ENCODE measurements at regions not wholly inside any gene's neighbourhood (a gene's known extent, or its start where the extent isn't known, plus 50 kb on each side); places are given as distances from the start of the nearest gene placed in this dataset.

DNA sequence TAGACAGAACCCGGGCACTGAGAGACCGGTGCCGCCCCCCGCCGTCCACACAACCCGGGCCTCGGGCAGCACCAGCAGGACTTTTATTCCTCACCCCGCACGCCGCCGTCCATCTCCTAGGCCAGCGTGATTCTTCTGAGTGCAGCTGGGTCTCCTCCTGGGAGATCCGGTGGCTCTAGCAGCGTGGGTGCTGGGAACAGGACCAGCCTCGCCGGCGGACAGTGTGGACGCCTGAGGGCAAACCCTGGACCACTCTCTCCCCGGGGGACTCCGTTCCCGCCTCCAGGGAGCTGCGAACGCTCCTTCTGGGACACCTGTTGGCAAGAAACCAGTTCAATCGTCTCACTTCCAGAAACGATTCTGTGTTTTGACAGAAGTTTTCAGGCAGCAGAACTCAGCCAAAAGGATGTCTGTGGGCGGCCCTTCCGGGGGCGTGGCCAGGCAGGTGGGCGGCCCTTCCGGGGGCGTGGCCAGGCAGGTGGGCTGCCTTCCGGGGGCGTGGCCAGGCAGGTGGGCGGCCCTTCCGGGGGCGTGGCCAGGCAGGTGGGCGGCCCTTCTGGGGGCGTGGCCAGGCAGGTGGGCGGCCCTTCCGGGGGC, 130.7 kb downstream of the DLL1 start:
- DNase-seq (ENCODE audit: low spot score) (no peak), ATAC-seq (no peak)
- no peak for TF ChIP-seq CREB1 (CRISPR knock-in tag; IDR thresholded peaks at IDR 0.05; ENCODE audit: low read depth)
- TF ChIP-seq, protein P1, sequence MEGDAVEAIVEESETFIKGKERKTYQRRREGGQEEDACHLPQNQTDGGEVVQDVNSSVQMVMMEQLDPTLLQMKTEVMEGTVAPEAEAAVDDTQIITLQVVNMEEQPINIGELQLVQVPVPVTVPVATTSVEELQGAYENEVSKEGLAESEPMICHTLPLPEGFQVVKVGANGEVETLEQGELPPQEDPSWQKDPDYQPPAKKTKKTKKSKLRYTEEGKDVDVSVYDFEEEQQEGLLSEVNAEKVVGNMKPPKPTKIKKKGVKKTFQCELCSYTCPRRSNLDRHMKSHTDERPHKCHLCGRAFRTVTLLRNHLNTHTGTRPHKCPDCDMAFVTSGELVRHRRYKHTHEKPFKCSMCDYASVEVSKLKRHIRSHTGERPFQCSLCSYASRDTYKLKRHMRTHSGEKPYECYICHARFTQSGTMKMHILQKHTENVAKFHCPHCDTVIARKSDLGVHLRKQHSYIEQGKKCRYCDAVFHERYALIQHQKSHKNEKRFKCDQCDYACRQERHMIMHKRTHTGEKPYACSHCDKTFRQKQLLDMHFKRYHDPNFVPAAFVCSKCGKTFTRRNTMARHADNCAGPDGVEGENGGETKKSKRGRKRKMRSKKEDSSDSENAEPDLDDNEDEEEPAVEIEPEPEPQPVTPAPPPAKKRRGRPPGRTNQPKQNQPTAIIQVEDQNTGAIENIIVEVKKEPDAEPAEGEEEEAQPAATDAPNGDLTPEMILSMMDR (conservative IDR thresholded peaks at IDR 0.05; ENCODE audit: low read depth in 2 of 2): no peak
- TF ChIP-seq ZNF331 (CRISPR knock-in tag; IDR thresholded peaks at IDR 0.05; ENCODE audit: low read depth): no peak
- TF ChIP-seq EZH2 (IDR thresholded peaks at IDR 0.05; ENCODE audit: low read depth, unreplicated experiment): no peak
- TF ChIP-seq, protein P2, sequence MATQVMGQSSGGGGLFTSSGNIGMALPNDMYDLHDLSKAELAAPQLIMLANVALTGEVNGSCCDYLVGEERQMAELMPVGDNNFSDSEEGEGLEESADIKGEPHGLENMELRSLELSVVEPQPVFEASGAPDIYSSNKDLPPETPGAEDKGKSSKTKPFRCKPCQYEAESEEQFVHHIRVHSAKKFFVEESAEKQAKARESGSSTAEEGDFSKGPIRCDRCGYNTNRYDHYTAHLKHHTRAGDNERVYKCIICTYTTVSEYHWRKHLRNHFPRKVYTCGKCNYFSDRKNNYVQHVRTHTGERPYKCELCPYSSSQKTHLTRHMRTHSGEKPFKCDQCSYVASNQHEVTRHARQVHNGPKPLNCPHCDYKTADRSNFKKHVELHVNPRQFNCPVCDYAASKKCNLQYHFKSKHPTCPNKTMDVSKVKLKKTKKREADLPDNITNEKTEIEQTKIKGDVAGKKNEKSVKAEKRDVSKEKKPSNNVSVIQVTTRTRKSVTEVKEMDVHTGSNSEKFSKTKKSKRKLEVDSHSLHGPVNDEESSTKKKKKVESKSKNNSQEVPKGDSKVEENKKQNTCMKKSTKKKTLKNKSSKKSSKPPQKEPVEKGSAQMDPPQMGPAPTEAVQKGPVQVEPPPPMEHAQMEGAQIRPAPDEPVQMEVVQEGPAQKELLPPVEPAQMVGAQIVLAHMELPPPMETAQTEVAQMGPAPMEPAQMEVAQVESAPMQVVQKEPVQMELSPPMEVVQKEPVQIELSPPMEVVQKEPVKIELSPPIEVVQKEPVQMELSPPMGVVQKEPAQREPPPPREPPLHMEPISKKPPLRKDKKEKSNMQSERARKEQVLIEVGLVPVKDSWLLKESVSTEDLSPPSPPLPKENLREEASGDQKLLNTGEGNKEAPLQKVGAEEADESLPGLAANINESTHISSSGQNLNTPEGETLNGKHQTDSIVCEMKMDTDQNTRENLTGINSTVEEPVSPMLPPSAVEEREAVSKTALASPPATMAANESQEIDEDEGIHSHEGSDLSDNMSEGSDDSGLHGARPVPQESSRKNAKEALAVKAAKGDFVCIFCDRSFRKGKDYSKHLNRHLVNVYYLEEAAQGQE (IDR thresholded peaks at IDR 0.05; ENCODE audit: unreplicated experiment): no peak
- no peak for TF ChIP-seq JUNB (IDR thresholded peaks at IDR 0.05; ENCODE audit: unreplicated experiment)
- no peak for TF ChIP-seq ZNF114 (CRISPR knock-in tag; IDR thresholded peaks at IDR 0.05)
- TF ChIP-seq NANOG (IDR thresholded peaks at IDR 0.05; ENCODE audit: borderline replicate concordance): no peak
- TF ChIP-seq POLR2AphosphoS5 (IDR thresholded peaks at IDR 0.05; ENCODE audit: low read depth): no peak
- TF ChIP-seq, protein P3, sequence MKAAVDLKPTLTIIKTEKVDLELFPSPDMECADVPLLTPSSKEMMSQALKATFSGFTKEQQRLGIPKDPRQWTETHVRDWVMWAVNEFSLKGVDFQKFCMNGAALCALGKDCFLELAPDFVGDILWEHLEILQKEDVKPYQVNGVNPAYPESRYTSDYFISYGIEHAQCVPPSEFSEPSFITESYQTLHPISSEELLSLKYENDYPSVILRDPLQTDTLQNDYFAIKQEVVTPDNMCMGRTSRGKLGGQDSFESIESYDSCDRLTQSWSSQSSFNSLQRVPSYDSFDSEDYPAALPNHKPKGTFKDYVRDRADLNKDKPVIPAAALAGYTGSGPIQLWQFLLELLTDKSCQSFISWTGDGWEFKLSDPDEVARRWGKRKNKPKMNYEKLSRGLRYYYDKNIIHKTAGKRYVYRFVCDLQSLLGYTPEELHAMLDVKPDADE (IDR thresholded peaks at IDR 0.05): no peak
- no peak for TF ChIP-seq EZH2phosphoT487 (IDR thresholded peaks at IDR 0.05; ENCODE audit: unreplicated experiment)
- TF ChIP-seq, protein P4, sequence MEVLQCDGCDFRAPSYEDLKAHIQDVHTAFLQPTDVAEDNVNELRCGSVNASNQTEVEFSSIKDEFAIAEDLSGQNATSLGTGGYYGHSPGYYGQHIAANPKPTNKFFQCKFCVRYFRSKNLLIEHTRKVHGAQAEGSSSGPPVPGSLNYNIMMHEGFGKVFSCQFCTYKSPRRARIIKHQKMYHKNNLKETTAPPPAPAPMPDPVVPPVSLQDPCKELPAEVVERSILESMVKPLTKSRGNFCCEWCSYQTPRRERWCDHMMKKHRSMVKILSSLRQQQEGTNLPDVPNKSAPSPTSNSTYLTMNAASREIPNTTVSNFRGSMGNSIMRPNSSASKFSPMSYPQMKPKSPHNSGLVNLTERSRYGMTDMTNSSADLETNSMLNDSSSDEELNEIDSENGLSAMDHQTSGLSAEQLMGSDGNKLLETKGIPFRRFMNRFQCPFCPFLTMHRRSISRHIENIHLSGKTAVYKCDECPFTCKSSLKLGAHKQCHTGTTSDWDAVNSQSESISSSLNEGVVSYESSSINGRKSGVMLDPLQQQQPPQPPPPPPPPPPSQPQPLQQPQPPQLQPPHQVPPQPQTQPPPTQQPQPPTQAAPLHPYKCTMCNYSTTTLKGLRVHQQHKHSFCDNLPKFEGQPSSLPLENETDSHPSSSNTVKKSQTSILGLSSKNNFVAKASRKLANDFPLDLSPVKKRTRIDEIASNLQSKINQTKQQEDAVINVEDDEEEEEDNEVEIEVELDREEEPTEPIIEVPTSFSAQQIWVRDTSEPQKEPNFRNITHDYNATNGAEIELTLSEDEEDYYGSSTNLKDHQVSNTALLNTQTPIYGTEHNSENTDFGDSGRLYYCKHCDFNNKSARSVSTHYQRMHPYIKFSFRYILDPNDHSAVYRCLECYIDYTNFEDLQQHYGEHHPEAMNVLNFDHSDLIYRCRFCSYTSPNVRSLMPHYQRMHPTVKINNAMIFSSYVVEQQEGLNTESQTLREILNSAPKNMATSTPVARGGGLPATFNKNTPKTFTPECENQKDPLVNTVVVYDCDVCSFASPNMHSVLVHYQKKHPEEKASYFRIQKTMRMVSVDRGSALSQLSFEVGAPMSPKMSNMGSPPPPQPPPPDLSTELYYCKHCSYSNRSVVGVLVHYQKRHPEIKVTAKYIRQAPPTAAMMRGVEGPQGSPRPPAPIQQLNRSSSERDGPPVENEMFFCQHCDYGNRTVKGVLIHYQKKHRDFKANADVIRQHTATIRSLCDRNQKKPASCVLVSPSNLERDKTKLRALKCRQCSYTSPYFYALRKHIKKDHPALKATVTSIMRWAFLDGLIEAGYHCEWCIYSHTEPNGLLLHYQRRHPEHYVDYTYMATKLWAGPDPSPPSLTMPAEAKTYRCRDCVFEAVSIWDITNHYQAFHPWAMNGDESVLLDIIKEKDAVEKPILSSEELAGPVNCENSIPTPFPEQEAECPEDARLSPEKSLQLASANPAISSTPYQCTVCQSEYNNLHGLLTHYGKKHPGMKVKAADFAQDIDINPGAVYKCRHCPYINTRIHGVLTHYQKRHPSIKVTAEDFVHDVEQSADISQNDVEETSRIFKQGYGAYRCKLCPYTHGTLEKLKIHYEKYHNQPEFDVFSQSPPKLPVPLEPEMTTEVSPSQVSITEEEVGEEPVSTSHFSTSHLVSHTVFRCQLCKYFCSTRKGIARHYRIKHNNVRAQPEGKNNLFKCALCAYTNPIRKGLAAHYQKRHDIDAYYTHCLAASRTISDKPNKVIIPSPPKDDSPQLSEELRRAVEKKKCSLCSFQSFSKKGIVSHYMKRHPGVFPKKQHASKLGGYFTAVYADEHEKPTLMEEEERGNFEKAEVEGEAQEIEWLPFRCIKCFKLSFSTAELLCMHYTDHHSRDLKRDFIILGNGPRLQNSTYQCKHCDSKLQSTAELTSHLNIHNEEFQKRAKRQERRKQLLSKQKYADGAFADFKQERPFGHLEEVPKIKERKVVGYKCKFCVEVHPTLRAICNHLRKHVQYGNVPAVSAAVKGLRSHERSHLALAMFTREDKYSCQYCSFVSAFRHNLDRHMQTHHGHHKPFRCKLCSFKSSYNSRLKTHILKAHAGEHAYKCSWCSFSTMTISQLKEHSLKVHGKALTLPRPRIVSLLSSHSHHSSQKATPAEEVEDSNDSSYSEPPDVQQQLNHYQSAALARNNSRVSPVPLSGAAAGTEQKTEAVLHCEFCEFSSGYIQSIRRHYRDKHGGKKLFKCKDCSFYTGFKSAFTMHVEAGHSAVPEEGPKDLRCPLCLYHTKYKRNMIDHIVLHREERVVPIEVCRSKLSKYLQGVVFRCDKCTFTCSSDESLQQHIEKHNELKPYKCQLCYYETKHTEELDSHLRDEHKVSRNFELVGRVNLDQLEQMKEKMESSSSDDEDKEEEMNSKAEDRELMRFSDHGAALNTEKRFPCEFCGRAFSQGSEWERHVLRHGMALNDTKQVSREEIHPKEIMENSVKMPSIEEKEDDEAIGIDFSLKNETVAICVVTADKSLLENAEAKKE (CRISPR knock-in tag; IDR thresholded peaks at IDR 0.05): no peak
- no peak for TF ChIP-seq STAT1 (IDR thresholded peaks at IDR 0.05; ENCODE audit: unreplicated experiment)
- Histone ChIP-seq H3K4me2 (no peak overlapping the region), H3K4me3 (no peak overlapping the region), H3F3A (replicated peaks; ENCODE audit: low read depth) (no peaks in the 10 kb centered on the region), H3K27me3 (ENCODE audit: insufficient read depth) (no peaks in the 10 kb centered on the region), H2AFZ (no peak overlapping the region), H3K4me1 (ENCODE audit: insufficient read depth) (no peaks in the 10 kb centered on the region), H3K27ac (ENCODE audit: low read depth) (no peak overlapping the region), H3K36me3 (ENCODE audit: insufficient read depth) (no peaks in the 10 kb centered on the region), H3K9me2 (ENCODE audit: insufficient read depth) (no peaks in the 10 kb centered on the region), H4K20me1 (replicated peaks; ENCODE audit: insufficient read depth) (no peaks in the 10 kb centered on the region), H3K79me2 (replicated peaks; ENCODE audit: insufficient read depth) (no peaks in the 10 kb centered on the region)
- Mint-ChIP-seq H3K9me3 (no peaks in the 10 kb centered on the region; the same call in 1 of the 3 replicates), H3K27me3 (ENCODE audit: insufficient read depth, low read depth, poor library complexity) (peaks cover 16% of the 10 kb centered on the region), H3K27ac (no peak overlapping the region), H3K4me3 (no peak overlapping the region), H3K36me3 (ENCODE audit: low read depth) (no peaks in the 10 kb centered on the region; the same call in 2 of the 3 replicates), H3K4me1 (no peaks in the 10 kb centered on the region; the same call in 2 of the 3 replicates)

Data from GM23338 (cell line).